AG09309 (cell line): ENCODE measurements at regions not wholly inside any gene's neighbourhood (a gene's known extent, or its start where the extent isn't known, plus 50 kb on each side); places are given as distances from the start of the nearest gene placed in this dataset.
A peak's percentile ranks its signal among the peaks of the same experiment; 100 is the strongest.

Experiments used
- DNase-seq: peaks from one replicate; pipeline ENCODE4 v3.0.0-alpha.2; 2010; ENCODE audit warnings: low read depth
- H3K4me3 ChIP-seq: 2 replicates; pipeline ENCODE4 v1.5.1; 2011; ENCODE audit warnings: mild to moderate bottlenecking, low read depth, low read length, moderate library complexity; ENCODE audit not compliant: control insufficient read depth
- CTCF ChIP-seq: IDR thresholded peaks from 2 replicates; pipeline ENCODE4 v1.5.1; 2011; ENCODE audit warnings: mild to moderate bottlenecking, low read depth, low read length, inconsistent platforms; ENCODE audit not compliant: insufficient read depth, control insufficient read depth; ENCODE audit errors: missing control alignments

GRCh38 chr16:80323187-80323807, 217.5 kb upstream of the DYNLRB2 start:
- no peak for DNase-seq
- no peak overlapping the region for H3K4me3 ChIP-seq
- no peak for TF ChIP-seq CTCF

- no peak overlapping the region for H3K4me3 ChIP-seq
- TF ChIP-seq CTCF = peak; percentile 25
- no peak for DNase-seq
Observed at GRCh38 chr16:80319181-80319580, 221.6 kb upstream of the DYNLRB2 start.

- DNase-seq = no peak
- no peak for TF ChIP-seq CTCF
- H3K4me3 ChIP-seq = no peak overlapping the region
Observed at GRCh38 chr16:80318107-80318506, 222.7 kb upstream of the DYNLRB2 start.

- no peak overlapping the region for H3K4me3 ChIP-seq
- DNase-seq = no peak
- peak; percentile 36 for TF ChIP-seq CTCF
Observed at GRCh38 chr16:80317599-80318037, 223.2 kb upstream of the DYNLRB2 start.

GRCh38 chr16:80317116-80317515, 223.7 kb upstream of the DYNLRB2 start:
- no peak for TF ChIP-seq CTCF
- no peak overlapping the region for H3K4me3 ChIP-seq
- DNase-seq = no peak

- TF ChIP-seq CTCF = no peak
- no peak for DNase-seq
- no peak overlapping the region for H3K4me3 ChIP-seq
Observed at GRCh38 chr16:80314042-80314441, 226.8 kb upstream of the DYNLRB2 start.

GRCh38 chr16:80309178-80309577, 231.6 kb upstream of the DYNLRB2 start:
- no peak for TF ChIP-seq CTCF
- H3K4me3 ChIP-seq = no peak overlapping the region
- DNase-seq = no peak
